GM18508 (cell line): ENCODE measurements at regions not wholly inside any gene's neighbourhood (a gene's known extent, or its start where the extent isn't known, plus 50 kb on each side); places are given as distances from the start of the nearest gene placed in this dataset.

Experiments
- ATAC-seq: cut with Tn5 transposase; IDR thresholded peaks from one replicate; pipeline ENCODE4 v1.9.1; 2021; ENCODE audit warnings: moderate number of reproducible peaks; ENCODE audit not compliant: insufficient read depth, unreplicated experiment

GRCh38 chr5:73375191-73375545 is 73.4 kb downstream of the FOXD1 start:
- no peak for ATAC-seq

- ATAC-seq: no peak
Measured at GRCh38 chr5:73374520-73375190, 73.9 kb downstream of the FOXD1 start.

GRCh38 chr5:73373814-73374510 is 74.6 kb downstream of the FOXD1 start:
- no peak for ATAC-seq

- ATAC-seq: no peak
Measured at GRCh38 chr5:73370640-73371583, 77.7 kb downstream of the FOXD1 start.

GRCh38 chr5:73370095-73370494 is 78.5 kb downstream of the FOXD1 start:
- ATAC-seq: no peak

GRCh38 chr5:73369278-73369677 is 79.3 kb downstream of the FOXD1 start:
- ATAC-seq: no peak

- no peak for ATAC-seq
Measured at GRCh38 chr5:73367650-73368049, 80.9 kb downstream of the FOXD1 start.

GRCh38 chr5:73365990-73366667 is 82.4 kb downstream of the FOXD1 start:
- no peak for ATAC-seq

GRCh38 chr5:73365301-73365853 is 83.2 kb downstream of the FOXD1 start:
- ATAC-seq: no peak

- no peak for ATAC-seq
Measured at GRCh38 chr5:73363911-73364730, 84.5 kb downstream of the FOXD1 start.

- no peak for ATAC-seq
Measured at GRCh38 chr5:73359395-73359794, 89.2 kb downstream of the FOXD1 start.

- no peak for ATAC-seq
Measured at GRCh38 chr5:73358366-73358765, 90.2 kb downstream of the FOXD1 start.

GRCh38 chr5:73357576-73357975 is 91.0 kb downstream of the FOXD1 start:
- ATAC-seq: no peak

- no peak for ATAC-seq
Measured at GRCh38 chr5:73355108-73355507, 93.5 kb downstream of the FOXD1 start.

GRCh38 chr5:73354406-73354805 is 94.2 kb downstream of the FOXD1 start:
- ATAC-seq: no peak

GRCh38 chr5:73352649-73353230 is 95.8 kb downstream of the FOXD1 start:
- ATAC-seq: no peak

- no peak for ATAC-seq
Measured at GRCh38 chr5:73352243-73352642, 96.3 kb downstream of the FOXD1 start.

GRCh38 chr5:73351593-73351992 is 97.0 kb downstream of the FOXD1 start:
- ATAC-seq: no peak

GRCh38 chr5:73346878-73347408 is 101.6 kb downstream of the FOXD1 start:
- no peak for ATAC-seq
